Upper lobe of right lung (tissue), 1 donor: ENCODE measurements at regions not wholly inside any gene's neighbourhood (a gene's known extent, or its start where the extent isn't known, plus 50 kb on each side); places are given as distances from the start of the nearest gene placed in this dataset.

Source experiments
- ATAC-seq: fragments of 200-7000 bp; cut with Tn5 transposase; one replicate; pipeline ENCODE4 v1.9.1; 2020; ENCODE audit warnings: mild to moderate bottlenecking, moderate library complexity
- DNase-seq: peaks from one replicate; pipeline ENCODE4 v3.0.0-alpha.2; 2020
- H3K27ac ChIP-seq: fragments of 200-600 bp; one replicate; pipeline ENCODE4 v1.8.0; 2022
- H3K27me3 ChIP-seq: fragments of 200-600 bp; one replicate; pipeline ENCODE4 v1.8.0; 2022; ENCODE audit warnings: mild to moderate bottlenecking
- H3K36me3 ChIP-seq: fragments of 200-600 bp; one replicate; pipeline ENCODE4 v1.8.0; 2022
- H3K4me1 ChIP-seq: fragments of 200-600 bp; one replicate; pipeline ENCODE4 v1.8.0; 2022
- H3K4me3 ChIP-seq: fragments of 200-600 bp; one replicate; pipeline ENCODE4 v1.8.0; 2022; ENCODE audit warnings: mild to moderate bottlenecking
- H3K9me3 ChIP-seq: fragments of 200-600 bp; one replicate; pipeline ENCODE4 v1.8.0; 2022
- intact Hi-C: fragments of 100-400 bp; cut with DNase I; formaldehyde crosslinking; loops from one replicate; pipeline ENCODE4 v1.11.0; 2022
- TF ChIP-seq, protein P1 (sequence below): fragments of 200-600 bp; IDR thresholded peaks from one replicate; pipeline ENCODE4 v1.8.0; 2022; ENCODE audit warnings: antibody characterized with exemption
- donor health status: DM: no; HTN: yes; CAD: no; lungs with severe emphysema.

DNA sequence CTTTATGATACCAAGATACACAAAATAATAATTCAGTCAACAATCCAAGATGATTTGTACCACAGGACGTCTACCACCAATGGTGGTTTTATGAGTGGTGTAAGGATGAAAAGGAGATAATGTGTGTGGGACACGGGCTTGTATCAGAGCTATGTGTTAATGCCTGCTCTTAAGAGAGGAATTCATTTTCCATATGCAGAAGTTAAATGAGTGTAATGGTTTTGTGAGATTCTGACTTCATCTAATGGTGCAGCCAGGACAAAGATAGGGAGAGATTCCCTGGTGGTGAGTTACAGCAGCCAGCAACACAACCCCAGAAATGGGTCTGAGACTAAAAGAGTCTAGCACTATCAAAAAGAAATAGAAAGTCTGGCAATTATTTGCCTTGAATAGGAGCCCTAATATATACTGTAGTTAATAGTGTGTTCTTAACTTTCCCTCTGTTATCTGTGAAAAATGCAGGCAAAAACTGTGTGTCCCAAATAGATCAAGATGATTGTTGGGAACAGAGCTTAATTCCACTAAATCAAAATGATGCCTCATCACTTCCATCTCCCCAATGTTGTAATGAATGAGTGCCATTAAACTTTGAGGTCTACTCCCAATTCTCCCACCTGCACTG, 455.0 kb upstream of the TCF4 start:
- ATAC-seq (no peak), DNase-seq (no peak)
- Histone ChIP-seq H3K4me3 (no peak overlapping the region), H3K27me3 (no peaks in the 10 kb centered on the region), H3K27ac (no peak overlapping the region), H3K9me3 (no peaks in the 10 kb centered on the region), H3K4me1 (no peaks in the 10 kb centered on the region), H3K36me3 (no peaks in the 10 kb centered on the region)
- TF ChIP-seq, protein P1, sequence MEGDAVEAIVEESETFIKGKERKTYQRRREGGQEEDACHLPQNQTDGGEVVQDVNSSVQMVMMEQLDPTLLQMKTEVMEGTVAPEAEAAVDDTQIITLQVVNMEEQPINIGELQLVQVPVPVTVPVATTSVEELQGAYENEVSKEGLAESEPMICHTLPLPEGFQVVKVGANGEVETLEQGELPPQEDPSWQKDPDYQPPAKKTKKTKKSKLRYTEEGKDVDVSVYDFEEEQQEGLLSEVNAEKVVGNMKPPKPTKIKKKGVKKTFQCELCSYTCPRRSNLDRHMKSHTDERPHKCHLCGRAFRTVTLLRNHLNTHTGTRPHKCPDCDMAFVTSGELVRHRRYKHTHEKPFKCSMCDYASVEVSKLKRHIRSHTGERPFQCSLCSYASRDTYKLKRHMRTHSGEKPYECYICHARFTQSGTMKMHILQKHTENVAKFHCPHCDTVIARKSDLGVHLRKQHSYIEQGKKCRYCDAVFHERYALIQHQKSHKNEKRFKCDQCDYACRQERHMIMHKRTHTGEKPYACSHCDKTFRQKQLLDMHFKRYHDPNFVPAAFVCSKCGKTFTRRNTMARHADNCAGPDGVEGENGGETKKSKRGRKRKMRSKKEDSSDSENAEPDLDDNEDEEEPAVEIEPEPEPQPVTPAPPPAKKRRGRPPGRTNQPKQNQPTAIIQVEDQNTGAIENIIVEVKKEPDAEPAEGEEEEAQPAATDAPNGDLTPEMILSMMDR, result no peak
- intact Hi-C loops, result no loop called here

DNA sequence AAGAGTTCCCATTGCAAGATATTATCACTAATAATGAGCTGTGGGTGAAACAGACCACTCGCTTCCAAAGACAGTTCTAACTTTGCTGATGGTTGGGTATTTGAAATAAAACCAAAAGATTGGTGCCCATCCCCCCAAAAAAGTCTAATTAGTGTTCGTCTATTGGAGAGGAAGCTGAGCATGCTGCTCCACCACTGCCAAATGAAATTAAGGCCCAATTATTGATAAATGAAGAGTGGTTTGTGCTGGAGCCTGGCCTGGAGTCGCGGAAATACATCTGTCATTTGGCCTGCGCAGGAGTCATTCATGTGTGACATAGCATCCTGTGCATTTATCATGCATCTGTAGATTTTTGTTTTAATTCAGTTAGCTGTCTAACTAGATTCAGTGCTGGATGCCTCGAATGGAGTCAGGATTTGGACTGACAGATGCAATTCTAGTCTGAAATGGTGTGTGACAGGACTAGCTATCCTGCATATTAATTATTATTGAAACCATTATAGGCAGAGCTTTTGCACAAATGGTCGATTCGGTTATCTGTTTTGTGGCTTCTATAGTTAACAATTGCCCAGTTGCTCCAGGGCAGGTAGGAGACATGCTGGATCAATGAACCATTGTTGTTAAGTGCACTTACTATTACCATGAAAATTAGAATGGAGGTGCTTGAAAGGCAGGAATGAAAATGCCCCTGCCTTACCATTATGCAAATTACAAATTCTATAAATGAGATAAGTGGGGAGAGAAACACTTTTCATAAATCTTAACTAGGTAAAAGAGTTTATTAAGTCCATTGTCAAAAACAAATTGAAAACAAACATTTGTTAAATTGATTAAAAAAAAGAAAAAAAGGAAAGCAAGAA, 450.4 kb upstream of the TCF4 start:
- no peaks in the 10 kb centered on the region for H3K9me3 ChIP-seq
- no peaks in the 10 kb centered on the region for H3K27me3 ChIP-seq
- intact Hi-C loops, result no loop called here
- DNase-seq, result no peak
- no peak overlapping the region for H3K4me3 ChIP-seq
- H3K27ac ChIP-seq, result no peak overlapping the region
- no peaks in the 10 kb centered on the region for H3K4me1 ChIP-seq
- H3K36me3 ChIP-seq, result no peaks in the 10 kb centered on the region
- TF ChIP-seq, protein P1, result no peak
- ATAC-seq, result no peak

DNA sequence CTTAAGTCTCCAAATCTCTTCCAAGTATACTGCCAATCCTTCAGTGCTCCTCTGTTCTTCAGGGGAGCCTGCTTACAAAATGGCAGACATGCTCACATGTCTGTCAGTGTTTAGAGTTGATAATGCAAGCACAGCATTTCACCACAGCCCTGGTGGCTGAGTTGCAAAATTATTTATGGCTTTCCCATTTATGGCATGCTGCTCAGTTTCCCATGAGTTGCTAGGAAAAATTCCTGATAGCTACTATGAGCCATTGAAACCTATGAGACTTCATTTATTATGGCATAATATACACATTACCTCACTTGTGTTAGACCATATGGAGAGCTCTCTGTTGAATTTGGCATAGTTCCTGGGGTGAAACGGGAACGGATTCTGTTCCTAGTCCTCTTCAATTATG, 448.7 kb upstream of the TCF4 start:
- no peak overlapping the region for H3K27ac ChIP-seq
- H3K36me3 ChIP-seq, result no peaks in the 10 kb centered on the region
- ATAC-seq, result no peak
- TF ChIP-seq, protein P1, result no peak
- no peaks in the 10 kb centered on the region for H3K4me1 ChIP-seq
- DNase-seq, result no peak
- no peak overlapping the region for H3K4me3 ChIP-seq
- intact Hi-C loops, result no loop called here
- no peaks in the 10 kb centered on the region for H3K9me3 ChIP-seq
- no peaks in the 10 kb centered on the region for H3K27me3 ChIP-seq

DNA sequence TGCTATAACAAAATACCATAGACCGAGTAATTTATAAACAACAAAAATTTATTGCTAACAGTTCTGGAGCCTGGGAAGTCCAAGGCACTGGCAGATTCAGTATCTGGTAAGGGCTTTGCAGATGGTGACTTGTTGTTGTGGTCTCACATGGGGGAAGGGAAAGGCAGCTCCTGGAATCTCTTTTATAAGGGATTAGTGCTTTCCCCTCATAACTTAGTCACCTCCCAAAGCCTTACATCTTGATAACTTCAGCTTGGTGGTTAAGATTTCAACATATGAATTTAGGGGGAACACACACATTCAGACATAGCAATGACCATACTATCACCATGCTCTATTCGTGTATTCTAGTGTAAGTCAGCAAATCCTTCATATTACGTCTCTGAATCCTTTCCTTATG, 447.6 kb upstream of the TCF4 start:
- H3K36me3 ChIP-seq, result no peaks in the 10 kb centered on the region
- TF ChIP-seq, protein P1, result no peak
- no peak overlapping the region for H3K27ac ChIP-seq
- no peaks in the 10 kb centered on the region for H3K9me3 ChIP-seq
- intact Hi-C loops, result no loop called here
- H3K4me3 ChIP-seq, result no peak overlapping the region
- ATAC-seq, result no peak
- H3K4me1 ChIP-seq, result no peaks in the 10 kb centered on the region
- no peaks in the 10 kb centered on the region for H3K27me3 ChIP-seq
- no peak for DNase-seq

DNA sequence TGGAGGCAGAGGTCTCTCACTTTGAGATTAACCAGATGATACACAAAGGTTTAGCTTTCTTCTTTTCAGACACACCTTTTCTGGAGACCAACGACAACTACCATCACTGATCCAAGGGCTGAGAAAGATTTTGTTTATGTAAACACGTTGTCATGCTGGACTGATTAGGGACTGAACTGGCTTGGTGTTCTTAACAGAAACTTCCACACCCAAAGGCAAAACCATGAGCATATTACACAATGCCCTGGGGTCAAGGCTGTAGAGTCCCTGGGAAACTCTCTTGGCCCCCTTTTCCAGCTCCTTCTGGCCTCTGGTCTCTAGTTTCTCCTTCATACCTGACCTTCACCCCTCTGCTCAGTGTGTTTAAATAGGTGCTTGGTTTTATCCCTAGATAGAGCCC, 447.0 kb upstream of the TCF4 start:
- H3K4me1 ChIP-seq, result no peaks in the 10 kb centered on the region

More for the DNA sequence above, 447.0 kb upstream of the TCF4 start:
- no peaks in the 10 kb centered on the region for H3K36me3 ChIP-seq
- no peak for ATAC-seq
- TF ChIP-seq, protein P1, result no peak
- no peak overlapping the region for H3K27ac ChIP-seq
- no peaks in the 10 kb centered on the region for H3K9me3 ChIP-seq
- intact Hi-C loops, result no loop called here
- no peaks in the 10 kb centered on the region for H3K27me3 ChIP-seq
- no peak overlapping the region for H3K4me3 ChIP-seq
- DNase-seq, result no peak
